MCF 10A (cell line): ENCODE measurements at regions not wholly inside any gene's neighbourhood (a gene's known extent, or its start where the extent isn't known, plus 50 kb on each side); places are given as distances from the start of the nearest gene placed in this dataset.

Experiments used
- BruUV-seq: library from RNA; stranded (reverse); fragments of 400-500 nt; replicated peaks from 2 replicates; lab custom pipeline; 2021; lab: Mats Ljungman, UMichigan
- CTCF ChIA-PET: fragments of 300-600 bp; sonication (Branson Sonifier 250); formaldehyde crosslinking; extraction: SDS; loops from one replicate; lab custom pipeline; 2021; ENCODE audit warnings: antibody characterized with exemption, inconsistent platforms; lab: Yijun Ruan, JAX
- POLR2A ChIA-PET: fragments of 300-600, 350-650 bp; sonication (Branson Sonifier 250); formaldehyde crosslinking; extraction: SDS; loops from one replicate; lab custom pipeline; 2020; ENCODE audit warnings: antibody characterized with exemption, inconsistent platforms; lab: Yijun Ruan, JAX
- DNase-seq: peaks from one replicate; pipeline ENCODE4 v3.0.0-alpha.2; 2018; ENCODE audit not compliant: unreplicated experiment
- H3K27ac Mint-ChIP-seq: one replicate; pipeline ENCODE4 v1.8.0; 2022; ENCODE audit warnings: mild to moderate bottlenecking, low read depth, mixed read lengths; ENCODE audit not compliant: unreplicated experiment
- H3K27me3 Mint-ChIP-seq: one replicate; pipeline ENCODE4 v1.8.0; 2022; ENCODE audit warnings: mixed read lengths; ENCODE audit not compliant: insufficient read depth, unreplicated experiment
- H3K36me3 Mint-ChIP-seq: one replicate; pipeline ENCODE4 v1.8.0; 2022; ENCODE audit warnings: mild to moderate bottlenecking, moderate library complexity, mixed read lengths; ENCODE audit not compliant: insufficient read depth, unreplicated experiment
- H3K4me1 Mint-ChIP-seq: one replicate; pipeline ENCODE4 v1.8.0; 2022; ENCODE audit warnings: mixed read lengths; ENCODE audit not compliant: insufficient read depth, unreplicated experiment
- H3K4me3 Mint-ChIP-seq: one replicate; pipeline ENCODE4 v1.8.0; 2022; ENCODE audit warnings: mild to moderate bottlenecking, moderate library complexity, mixed read lengths; ENCODE audit not compliant: unreplicated experiment
- H3K9me3 Mint-ChIP-seq: one replicate; pipeline ENCODE4 v1.8.0; 2022; ENCODE audit warnings: mixed read lengths; ENCODE audit not compliant: unreplicated experiment
- CTCF ChIP-seq: fragments of 200-600 bp; IDR thresholded peaks from one replicate; pipeline ENCODE4 v1.8.0; 2022; ENCODE audit warnings: antibody characterized with exemption, mild to moderate bottlenecking; ENCODE audit not compliant: unreplicated experiment
- intact Hi-C: fragments of 100-400 bp; cut with micrococcal nuclease; formaldehyde crosslinking; loops from 2 replicates; pipeline ENCODE4 v1.14.1; 2022

GRCh38 chr4:156596026-156596425 is 375.6 kb downstream of the PDGFC start:
- Mint-ChIP-seq H3K9me3 (no peaks in the 10 kb centered on the region), H3K4me1 (peaks cover 11% of the 10 kb centered on the region), H3K4me3 (no peak overlapping the region), H3K27me3 (no peaks in the 10 kb centered on the region), H3K36me3 (no peaks in the 10 kb centered on the region), H3K27ac (no peak overlapping the region)
- BruUV-seq, result no TSS peak
- no peak for TF ChIP-seq CTCF
- DNase-seq, result no peak
- ChIA-PET CTCF (interaction anchor here (0.7 kb wide), 1 partner anchor 459 kb away, joined by 4 read pairs; no protein-coding TSS in a partner anchor), POLR2A (no interaction called here)
- intact Hi-C loops, result loop anchor here (10.0 kb wide), 1 partner anchor 179 kb away; no protein-coding TSS in a partner anchor

- ChIA-PET CTCF (no interaction called here), POLR2A (interaction anchor here (0.8 to 1.0 kb wide), 4 partner anchors 12 to 175 kb away, joined by 3 read pairs; no protein-coding TSS in a partner anchor)
- BruUV-seq, result no TSS peak
- DNase-seq, result no peak
- no peaks in the 10 kb centered on the region for H3K9me3 Mint-ChIP-seq
- H3K27me3 Mint-ChIP-seq, result no peaks in the 10 kb centered on the region
- peaks cover 11% of the 10 kb centered on the region for H3K4me1 Mint-ChIP-seq
- no peak for TF ChIP-seq CTCF
- peak overlapping the region; percentile 67 for H3K27ac Mint-ChIP-seq
- no peaks in the 10 kb centered on the region for H3K36me3 Mint-ChIP-seq
- intact Hi-C loops, result loop anchor here (2.0 to 10.0 kb wide), 2 partner anchors 180 to 450 kb away; no protein-coding TSS in a partner anchor
- no peak overlapping the region for H3K4me3 Mint-ChIP-seq
Observed at GRCh38 chr4:156595041-156595440, 376.6 kb downstream of the PDGFC start.

GRCh38 chr4:156594624-156595023 is 377.0 kb downstream of the PDGFC start:
- Mint-ChIP-seq H3K9me3 (no peaks in the 10 kb centered on the region), H3K4me3 (no peak overlapping the region), H3K27ac (peak overlapping the region; percentile 67), H3K36me3 (no peaks in the 10 kb centered on the region), H3K27me3 (no peaks in the 10 kb centered on the region), H3K4me1 (peaks cover 11% of the 10 kb centered on the region)
- no TSS peak for BruUV-seq
- ChIA-PET CTCF (no interaction called here), POLR2A (interaction anchor here (0.8 to 1.0 kb wide), 4 partner anchors 12 to 176 kb away, joined by 3 read pairs; no protein-coding TSS in a partner anchor)
- peak; percentile 42 for DNase-seq
- TF ChIP-seq CTCF, result no peak
- intact Hi-C loops, result loop anchor here (2.0 to 10.0 kb wide), 3 partner anchors 117 to 450 kb away; no protein-coding TSS in a partner anchor

GRCh38 chr4:156593464-156593863 is 378.1 kb downstream of the PDGFC start:
- TF ChIP-seq CTCF, result no peak
- intact Hi-C loops, result loop anchor here (1.0 to 10.0 kb wide), 4 partner anchors 116 to 535 kb away; no protein-coding TSS in a partner anchor
- CTCF ChIA-PET, result interaction anchor here (0.7 to 1.1 kb wide), 3 partner anchors 72 to 787 kb away, joined by 3 to 6 read pairs (median 3); no protein-coding TSS in a partner anchor

More at GRCh38 chr4:156593464-156593863, 378.1 kb downstream of the PDGFC start:
- Mint-ChIP-seq H3K36me3 (no peaks in the 10 kb centered on the region), H3K4me1 (peaks cover 11% of the 10 kb centered on the region), H3K4me3 (no peak overlapping the region), H3K27ac (no peak overlapping the region), H3K9me3 (no peaks in the 10 kb centered on the region), H3K27me3 (no peaks in the 10 kb centered on the region)
- POLR2A ChIA-PET, result no interaction called here
- no TSS peak for BruUV-seq
- no peak for DNase-seq
